Glomerular visceral epithelial cell (primary cell): ENCODE measurements at regions not wholly inside any gene's neighbourhood (a gene's known extent, or its start where the extent isn't known, plus 50 kb on each side); places are given as distances from the start of the nearest gene placed in this dataset.
"Not testable (repeated sequence)": the region's sequence is repeated elsewhere in the genome, so short reads cannot be mapped to it uniquely, and the experiment has no call there.

Experiments
- DNase-seq: peaks from one replicate; pipeline ENCODE4 v3.0.0-alpha.2; 2016; ENCODE audit errors: extremely low spot score

DNA sequence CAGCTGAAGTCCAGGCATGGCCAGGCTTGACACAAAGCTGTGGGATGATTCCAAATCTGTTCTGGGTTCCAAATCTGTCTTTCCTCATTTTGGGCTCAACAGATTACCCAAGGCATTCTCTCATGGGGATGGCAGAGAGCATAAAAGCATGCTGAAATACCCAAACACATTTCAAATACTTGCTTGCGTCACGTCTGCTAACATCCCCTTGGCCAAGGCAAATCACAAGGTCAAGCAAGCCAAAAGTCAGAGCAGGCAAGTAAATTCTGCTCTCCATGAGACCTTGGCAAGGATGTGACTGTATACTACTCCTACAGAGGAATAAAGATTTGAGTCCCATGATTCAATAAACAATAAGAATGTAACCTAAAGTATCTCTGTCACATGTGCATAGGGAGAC lies 306.7 kb downstream of the EPB41L4A start:
- no peak for DNase-seq

DNA sequence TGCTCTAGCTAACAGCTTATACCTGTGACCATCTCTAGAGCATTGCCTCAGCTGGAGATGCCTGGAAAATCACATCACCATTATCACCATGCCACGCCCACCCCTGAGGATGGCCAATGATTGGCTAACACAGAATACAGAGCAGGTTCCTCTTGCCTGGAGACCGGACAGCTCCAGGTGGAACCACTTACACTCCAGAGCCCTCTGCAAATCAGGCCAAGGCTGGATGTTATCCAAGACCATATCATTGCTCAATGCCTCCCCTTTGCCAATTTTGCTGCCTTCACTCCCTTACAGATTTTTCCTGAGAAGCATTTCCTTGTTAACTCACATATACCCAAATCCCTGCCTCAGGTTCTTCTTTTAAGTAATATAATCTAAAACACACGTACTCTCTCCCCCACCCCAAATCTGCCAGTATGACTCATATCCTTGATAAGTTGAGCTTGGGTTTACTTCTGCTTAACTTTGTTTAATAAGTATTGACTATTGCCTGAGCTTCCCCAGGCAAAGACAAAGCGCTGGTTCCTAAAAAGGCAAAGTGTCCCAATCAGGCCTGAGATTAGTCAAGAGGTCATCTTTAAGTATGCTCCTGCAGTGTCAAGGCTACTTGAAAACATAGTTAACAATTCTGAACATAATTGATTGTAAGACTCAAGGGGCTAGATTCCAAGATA lies 309.6 kb downstream of the EPB41L4A start:
- peak; percentile 54 for DNase-seq

DNA sequence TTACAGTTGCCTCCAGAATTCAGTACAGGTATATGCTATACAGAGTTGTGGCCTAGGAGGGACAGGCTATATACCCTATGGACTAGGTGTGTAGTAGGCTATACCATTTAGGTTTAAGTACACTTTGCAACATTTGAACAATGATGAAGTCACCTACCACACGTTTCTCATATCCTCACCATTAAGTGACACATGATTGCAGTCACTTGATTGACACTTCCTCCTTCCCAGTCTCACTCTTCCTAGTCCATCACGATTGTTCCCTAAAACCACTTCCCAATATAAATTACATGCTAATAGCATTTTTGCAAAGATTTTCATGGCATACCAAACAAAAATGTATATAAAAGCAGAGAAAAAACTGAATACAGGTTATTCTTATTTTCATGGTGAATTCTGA lies 312.2 kb downstream of the EPB41L4A start:
- no peak for DNase-seq

DNA sequence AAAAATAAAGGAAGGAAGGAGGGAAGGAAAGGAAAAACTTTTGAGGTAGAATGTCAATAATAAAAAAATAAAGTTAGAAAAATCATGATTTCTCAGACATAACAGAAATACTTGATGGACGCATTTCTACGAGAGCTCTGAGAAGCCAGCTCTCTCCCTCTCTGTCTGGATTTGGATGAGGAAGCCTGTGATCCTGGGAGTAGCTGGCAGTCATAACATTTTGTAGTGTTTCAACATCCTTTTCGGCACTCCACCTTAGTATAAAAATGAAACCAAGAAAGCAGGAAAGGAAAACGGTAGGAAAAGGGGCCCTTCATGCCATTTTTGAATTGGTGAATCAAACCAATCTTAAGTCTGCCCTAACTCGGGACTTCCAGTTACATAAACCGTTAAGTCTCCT lies 321.3 kb downstream of the EPB41L4A start:
- no peak for DNase-seq

DNA sequence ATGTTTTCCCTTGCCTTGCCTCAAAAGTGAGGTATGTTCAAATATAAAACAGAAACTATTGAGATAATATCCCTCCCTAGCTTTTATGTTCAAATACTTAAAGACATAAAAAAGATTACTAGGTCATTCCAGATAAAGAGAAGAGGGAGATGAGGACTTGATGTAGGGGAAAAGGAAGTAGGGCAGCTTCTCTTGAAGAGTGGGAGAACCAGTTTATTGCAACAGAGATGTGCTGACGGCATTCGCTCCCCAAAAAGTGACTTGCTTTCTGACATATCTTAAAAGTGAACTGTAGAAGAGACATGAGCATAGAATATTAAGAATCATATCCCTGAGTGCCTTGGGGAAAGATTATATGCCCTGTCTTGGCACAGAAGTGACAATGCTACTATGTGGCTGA lies 330.2 kb upstream of the NREP start:
- no peak for DNase-seq

DNA sequence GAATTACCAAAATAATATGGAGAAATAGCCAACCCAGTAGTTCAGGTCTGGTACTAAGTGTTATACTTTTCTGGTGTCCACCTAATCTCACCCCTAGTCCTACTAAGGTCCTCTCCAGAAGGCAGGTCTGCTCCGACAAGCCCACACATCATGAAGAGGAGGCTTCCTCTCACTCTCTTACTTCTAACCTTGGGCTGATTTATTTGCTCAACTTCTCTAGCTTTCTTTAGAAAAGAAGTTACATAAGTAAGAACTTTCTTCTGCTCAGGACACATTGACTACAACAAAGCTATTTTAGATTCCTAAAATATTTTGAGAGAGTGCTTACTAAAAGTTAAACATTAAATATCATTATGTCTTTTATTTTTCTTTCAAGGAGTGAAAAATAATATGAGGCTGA lies 329.7 kb upstream of the NREP start:
- no peak for DNase-seq

DNA sequence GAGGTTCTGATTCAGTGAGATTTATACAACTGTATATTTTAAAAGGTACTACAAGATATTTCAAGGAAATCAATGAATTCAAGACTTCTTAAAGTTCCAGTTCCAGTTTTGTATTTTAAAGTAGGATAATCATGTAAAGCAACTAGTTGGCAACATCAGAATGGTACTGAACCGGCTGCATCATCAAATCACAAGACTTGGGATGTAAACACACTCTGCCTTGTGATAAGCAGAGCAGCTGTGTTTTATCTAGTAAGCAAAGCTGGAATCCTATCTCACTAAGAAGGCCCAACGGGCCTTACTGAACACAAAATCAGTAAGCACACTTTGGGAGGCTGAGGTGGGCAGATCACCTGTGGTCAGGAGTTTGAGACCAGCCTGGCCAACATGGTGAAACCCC lies 327.2 kb upstream of the NREP start:
- no peak for DNase-seq

DNA sequence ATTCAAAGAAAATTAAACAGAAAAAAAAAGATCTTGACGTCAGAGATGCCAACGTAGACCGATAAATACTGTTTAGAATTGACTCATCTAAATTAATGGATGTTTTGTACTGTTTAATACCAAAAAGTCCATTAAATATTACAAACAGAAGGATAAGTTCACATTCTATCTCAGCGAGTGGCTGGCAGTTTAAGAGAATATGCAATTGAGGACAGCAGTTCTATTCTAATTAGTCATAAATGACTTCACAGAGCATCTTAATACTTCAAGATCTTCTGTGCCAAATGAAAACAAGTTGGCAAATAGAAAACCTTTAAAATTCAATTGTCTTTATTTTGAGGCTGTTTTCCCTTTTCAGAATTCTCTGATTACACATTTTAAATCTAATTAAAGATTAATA lies 326.6 kb upstream of the NREP start:
- no peak for DNase-seq

DNA sequence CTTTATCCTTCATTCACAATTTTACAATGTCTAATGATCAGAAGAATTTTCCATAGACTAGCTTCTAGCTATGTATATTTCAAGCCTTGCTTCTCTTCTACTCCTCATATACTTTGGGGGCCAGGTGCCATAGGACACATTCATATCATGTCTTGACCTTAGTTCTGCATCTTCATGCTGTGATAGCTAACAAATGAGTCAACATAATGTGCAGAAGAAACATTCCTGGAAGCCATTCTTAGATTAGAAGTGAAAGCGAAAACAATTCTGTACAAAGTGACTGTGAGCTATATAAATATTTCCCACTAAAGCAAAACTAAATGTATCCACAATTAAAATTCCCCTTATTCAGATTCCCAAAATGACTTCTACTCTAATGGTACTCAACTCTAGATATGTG lies 320.2 kb upstream of the NREP start:
- peak; percentile 19 for DNase-seq

DNA sequence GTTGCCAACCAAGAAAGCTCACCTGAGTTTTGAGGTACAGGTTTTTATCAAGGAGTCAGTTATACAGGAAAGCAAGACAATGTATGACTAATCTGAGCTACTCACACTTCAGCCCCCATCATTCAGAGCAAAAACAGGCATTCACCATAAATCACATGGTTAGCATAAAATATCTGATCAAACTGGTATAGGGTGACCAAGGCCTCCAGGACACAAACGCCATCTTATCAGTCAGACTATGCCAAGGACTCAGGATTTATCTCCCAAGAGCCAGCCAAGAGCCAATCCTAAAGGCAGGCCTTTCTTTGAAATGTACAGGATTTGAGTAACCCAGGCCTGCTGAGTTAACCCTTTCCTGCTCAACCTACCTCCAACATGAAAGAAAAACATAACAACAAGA lies 313.0 kb upstream of the NREP start:
- DNase-seq: no peak

DNA sequence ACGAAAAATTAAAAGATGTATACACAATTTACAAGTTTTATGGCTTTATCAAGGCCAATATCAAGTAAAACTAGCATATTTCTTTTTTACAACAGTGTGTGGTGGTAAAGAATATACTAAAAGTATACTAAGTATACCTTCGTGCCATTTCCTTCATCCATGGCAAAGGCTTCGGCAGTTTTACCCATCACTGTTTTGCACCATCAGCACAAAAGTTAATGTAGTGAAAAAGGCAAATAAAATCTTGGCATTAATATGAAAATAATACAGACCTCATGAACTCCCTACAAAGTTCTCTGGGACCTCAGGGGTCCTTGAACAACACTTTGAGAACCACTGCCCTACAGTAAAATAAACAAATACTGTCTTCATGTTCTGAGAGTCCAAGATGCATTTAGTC lies 312.3 kb upstream of the NREP start:
- DNase-seq: no peak

DNA sequence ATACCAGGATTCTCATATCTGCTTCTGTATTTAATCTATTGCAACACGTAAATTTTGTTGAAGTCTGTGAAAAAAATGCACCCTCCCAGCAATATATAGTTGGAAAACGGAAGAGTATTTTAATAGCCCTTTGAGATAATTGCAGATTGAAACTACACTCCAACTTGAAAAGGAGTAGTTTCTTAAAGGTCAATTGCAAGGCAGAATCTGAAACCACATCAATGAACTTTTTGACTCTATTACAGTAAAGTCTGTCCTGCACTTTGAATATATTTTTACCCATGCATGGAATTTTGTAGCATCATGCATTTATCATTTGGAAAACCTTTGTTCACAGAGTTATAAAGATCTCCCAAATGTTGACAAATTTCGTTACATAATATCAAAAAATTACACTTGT lies 311.6 kb upstream of the NREP start:
- DNase-seq: no peak

DNA sequence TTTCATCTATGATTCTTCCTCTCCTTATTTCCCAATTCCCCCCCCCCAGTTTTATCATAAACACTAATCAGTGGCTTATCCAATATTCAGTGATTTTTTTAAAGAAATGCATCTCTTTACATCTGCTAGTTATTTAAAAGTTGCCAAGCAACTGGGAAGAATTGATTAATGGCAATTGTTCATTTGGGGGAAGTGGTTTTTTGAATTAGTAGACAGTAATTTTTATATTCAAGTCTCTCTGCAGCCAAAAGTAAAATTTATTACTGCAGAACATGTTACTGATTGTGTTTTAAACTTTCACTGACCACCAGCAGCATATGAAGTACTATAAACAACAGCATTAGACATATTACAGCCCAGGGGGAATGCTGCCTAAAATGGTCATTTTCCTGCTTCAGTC lies 308.8 kb upstream of the NREP start:
- DNase-seq: no peak

DNA sequence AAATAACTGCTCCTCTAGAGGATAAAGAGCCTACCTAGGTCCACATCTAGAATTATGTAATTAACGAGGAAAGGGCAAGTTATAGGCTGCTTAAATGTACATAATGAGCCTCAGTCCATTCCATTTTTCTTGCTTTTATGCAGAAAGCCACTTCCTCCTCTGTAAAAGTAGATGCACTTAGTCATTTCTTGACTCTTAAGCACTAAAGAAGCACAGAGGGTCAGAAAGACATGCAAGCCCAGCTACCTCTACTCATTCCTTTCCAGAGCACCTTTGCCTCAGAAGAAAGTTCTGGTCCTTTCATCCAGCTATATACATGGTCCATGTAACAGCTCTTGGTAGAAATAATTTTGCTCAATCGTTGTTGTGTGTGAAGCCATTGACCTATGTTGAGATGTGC lies 308.0 kb upstream of the NREP start:
- no peak for DNase-seq

DNA sequence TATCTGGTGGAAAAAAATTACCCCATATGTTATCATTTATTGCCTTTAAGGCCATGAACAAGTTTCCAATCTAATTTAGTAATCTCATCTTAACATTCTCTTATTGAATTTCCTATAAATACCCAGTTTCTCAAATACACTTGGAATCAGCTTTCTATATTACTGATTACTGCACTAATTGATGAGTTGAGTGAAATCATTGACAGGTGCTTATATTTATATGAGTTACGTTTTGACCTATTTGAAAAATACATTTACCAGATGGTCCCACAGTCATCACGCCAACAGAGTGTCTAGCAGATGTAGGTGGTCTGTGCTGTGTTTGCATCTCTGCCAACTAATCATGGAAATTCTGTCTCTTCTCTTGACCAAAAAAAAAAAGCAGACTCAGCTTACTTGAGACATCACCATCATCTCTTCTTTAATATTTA lies 307.3 kb upstream of the NREP start:
- no peak for DNase-seq

DNA sequence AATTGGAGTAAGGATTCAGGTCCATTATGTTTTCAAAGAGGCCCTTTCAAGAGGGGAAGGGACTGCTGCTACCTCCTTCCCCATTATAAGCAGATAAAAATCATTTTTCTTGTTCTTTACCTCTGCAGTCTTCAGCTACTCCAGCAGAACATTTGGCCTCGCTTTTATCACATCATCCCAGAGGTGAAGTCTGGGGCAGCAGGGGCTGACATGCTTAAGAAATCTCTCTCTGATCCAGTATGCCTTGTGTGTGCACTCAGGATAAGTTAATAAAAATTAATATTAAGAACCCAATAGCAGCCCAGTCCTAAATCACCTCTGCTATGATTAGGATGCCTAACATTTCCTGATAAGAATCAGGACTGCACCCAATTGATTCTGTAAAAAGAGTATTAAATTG lies 306.9 kb upstream of the NREP start:
- DNase-seq: no peak

DNA sequence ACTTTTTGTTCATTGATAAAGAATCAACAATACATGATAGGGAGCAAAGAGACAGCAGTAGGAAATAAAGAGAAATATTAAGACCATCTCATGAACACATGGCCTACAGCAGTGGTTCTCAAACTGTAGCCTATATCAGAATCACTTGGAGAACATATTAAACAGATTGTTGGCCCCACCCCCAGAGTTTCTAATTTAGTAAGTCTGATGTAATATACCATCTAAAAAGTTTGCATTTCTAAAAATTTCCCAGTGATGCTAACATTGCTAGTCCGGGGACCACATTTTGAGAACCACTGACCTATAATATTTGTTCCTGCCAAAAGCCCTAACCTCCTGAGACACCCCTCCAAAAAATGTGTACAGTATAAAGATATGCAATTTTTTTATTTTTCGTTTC lies 306.2 kb upstream of the NREP start:
- no peak for DNase-seq

DNA sequence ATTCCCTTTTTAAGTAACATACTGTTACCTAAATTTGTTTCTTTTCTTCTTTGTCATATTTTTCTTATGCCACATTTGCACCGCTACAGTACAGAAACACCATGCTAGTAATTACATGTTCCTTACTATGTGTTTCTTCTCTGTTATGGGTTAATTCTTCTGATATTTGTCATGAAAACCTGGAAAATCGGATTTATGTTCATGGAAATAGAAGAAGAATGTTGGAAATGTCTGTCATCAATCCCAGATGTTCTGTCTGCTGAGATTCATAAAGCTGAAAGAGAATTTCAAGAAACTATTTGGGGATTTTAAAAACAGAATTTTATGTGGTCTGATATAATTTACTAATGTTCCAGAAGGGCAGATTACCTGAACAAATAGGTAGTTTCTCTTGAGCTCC lies 305.2 kb upstream of the NREP start:
- no peak for DNase-seq

DNA sequence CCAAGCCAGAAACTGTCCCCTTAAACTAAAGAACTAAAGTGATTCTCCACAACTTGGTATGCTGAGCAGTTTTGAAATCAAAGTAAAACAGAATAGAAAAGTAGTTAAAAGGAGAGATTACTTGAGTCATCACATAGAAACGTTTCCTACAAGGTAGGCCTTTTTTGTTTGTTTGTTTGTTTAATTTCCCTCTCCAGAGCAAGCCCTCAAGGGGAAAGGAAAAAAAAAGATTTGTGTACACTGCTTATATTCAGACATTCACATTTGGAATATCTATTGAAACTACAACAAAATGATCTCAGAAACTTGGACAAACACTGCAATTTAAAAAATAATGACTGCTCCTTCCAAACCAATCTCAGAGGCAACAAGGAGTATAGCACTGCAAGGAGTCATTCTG lies 304.7 kb upstream of the NREP start:
- DNase-seq: no peak

DNA sequence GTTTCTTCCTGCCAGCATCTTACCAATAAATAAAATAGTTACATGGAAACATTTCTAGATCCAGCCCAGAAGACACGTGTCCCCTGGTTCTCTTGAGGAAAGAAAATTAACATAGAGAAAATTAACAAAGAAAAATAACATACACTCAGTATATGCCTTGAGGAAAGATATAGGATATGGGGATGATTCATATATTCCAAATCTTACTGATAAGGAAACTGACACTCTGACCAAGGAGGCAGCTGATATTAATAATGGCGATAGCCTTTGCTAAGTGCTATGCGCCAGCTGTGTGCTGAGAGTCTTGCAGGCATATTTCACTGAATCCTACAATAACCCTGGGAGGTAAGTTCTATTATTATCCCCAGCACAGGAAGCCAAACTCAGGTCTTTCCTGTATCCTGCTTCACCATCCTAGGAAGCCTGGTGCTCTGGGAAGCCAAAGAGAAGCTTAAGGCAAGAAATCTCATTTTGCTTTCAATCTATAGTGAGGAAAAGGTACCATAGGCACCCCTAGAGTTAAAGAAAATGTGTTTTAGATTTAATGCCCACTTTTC lies 302.7 kb upstream of the NREP start:
- no peak for DNase-seq

DNA sequence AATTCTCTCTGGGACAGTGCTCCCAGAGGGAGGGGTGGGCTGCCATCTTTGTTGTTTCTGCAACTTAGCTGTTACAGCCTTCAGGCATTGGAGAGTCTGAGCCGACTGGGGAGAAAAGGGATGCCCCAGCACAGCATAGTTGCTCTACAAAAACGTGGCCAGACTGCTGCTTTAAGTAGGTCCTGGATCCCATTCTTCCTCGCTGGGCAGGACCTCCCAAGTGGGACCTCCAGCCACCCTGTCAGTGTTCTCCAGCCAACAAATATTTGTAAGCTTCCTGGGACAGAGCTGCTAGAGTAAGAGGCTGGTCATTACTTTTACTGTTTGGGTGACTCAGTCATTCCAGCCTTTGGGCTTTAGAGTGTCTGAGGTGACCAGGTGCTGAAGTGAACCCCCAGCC lies 292.7 kb upstream of the NREP start:
- no peak for DNase-seq

DNA sequence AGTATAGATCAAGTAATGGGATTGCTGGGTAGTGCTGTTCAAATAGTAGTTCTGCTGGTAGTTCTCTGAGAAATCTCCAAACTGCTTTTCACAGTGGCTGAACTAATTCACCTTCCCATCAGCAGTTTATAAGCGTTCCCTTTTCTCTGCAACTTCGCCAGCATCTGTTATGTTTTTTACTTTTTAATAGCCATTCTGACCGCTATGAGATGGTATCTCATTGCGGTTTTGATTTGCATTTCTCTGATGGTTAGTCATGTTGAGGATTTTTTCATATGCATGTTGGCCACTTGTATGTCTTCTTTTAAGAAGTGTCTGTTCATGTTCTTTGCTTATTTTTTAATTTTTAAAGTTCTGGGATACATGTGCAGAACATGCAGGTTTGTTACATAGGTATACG lies 279.2 kb upstream of the NREP start:
- no peak for DNase-seq

DNA sequence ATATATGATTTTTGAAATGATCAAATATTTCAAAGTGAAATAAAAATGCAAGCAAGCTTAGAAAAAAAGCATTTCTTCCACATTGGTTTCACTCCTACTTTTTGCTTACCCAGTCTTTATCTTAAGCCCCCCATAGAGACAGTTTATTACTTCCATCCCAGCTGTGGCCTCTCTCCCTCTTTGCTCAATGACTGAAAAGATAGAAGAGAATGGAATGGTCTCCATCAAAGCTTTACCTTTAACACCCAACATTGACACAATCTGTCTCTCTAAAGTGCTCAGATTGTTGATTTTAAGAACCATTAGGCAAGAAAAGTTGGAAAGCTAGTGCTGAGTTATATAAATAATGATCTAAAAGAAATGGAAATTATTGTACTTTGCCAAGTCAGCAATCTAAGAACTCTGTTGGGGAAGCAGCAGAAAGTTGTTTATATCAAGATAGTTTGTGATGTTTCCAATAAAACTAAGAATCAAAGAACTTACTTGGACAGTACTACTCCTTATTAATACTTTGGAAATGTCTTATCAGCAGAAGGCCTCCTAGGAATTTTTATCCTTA lies 277.5 kb upstream of the NREP start:
- no peak for DNase-seq

DNA sequence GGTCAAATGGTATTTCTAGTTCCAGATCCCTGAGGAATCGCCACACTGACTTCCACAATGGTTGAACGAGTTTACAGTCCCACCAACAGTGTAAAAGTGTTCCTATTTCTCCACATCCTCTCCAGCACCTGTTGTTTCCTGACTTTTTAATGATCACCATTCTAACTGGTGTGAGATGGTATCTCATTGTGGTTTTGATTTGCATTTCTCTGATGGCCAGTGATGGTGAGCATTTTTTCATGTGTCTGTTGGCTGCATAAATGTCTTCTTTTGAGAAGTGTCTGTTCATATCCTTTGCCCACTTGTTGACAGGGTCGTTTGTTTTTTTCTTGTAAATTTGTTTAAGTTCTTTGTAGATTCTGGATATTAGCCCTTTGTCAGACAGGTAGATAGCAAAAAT lies 269.9 kb upstream of the NREP start:
- DNase-seq: not testable (repeated sequence)
